SK-N-SH (cell line): ENCODE measurements at regions not wholly inside any gene's neighbourhood (a gene's known extent, or its start where the extent isn't known, plus 50 kb on each side); places are given as distances from the start of the nearest gene placed in this dataset.

Experiments used
- CTCF ChIA-PET: fragments of 300-600, 350-600 bp; formaldehyde crosslinking; extraction: SDS; loops from one replicate; lab custom pipeline; 2021; lab: Yijun Ruan, JAX
- POLR2A ChIA-PET: fragments of 350-600 bp; sonication (Branson Sonifier 250); formaldehyde crosslinking; extraction: SDS; loops from one replicate; lab custom pipeline; 2020; ENCODE audit warnings: antibody characterized with exemption, inconsistent platforms; lab: Yijun Ruan, JAX
- DNase-seq: peaks from one replicate; pipeline ENCODE4 v3.0.0; 2012
- H2AFZ ChIP-seq: fragments of 200-600 bp; sonication (generic); 2 replicates; pipeline ENCODE4 v1.8.1; 2016; ENCODE audit warnings: antibody characterized with exemption, mild to moderate bottlenecking, low read depth
- H3F3A ChIP-seq: fragments of 200-600 bp; sonication (generic); replicated peaks from 2 replicates; pipeline ENCODE3; 2016; ENCODE audit warnings: antibody characterized with exemption, mild to moderate bottlenecking; ENCODE audit not compliant: insufficient read depth
- H3K27ac ChIP-seq, 2 experiments: fragments of 200-500 bp in 1 of 2; fragments of 200-600 bp in 1 of 2; sonication (Bioruptor generic) in 1 of 2; sonication (generic), shearing (Covaris generic) in 1 of 2; 2 replicates each; pipeline versions ENCODE4 v1.5.1 to v1.6.1; 2014 to 2016; ENCODE audit warnings: low read depth in 2 of 2, inconsistent platforms in 1 of 2, low read length in 1 of 2, mild to moderate bottlenecking in 1 of 2, mixed read lengths in 1 of 2
- H3K27me3 ChIP-seq: fragments of 200-600 bp; sonication (generic), shearing (Covaris generic); 2 replicates; pipeline ENCODE4 v1.6.1; 2016; ENCODE audit warnings: mixed run types; ENCODE audit not compliant: insufficient read depth
- H3K36me3 ChIP-seq, 2 experiments: fragments of 200-500 bp in 1 of 2; fragments of 200-600 bp in 1 of 2; sonication (Bioruptor generic) in 1 of 2; sonication (generic) in 1 of 2; replicated peaks in 1 of 2; 2 replicates each; pipeline versions ENCODE3 to v1.5.1; 2014 to 2016; ENCODE audit warnings: low read length in 1 of 2, mild to moderate bottlenecking in 1 of 2; ENCODE audit not compliant: insufficient read depth in 2 of 2, control insufficient read depth in 1 of 2
- H3K4me1 ChIP-seq, 2 experiments: fragments of 200-500 bp in 1 of 2; fragments of 200-600 bp in 1 of 2; sonication (Bioruptor generic) in 1 of 2; sonication (generic), shearing (Covaris generic) in 1 of 2; 2 replicates each; pipeline versions ENCODE4 v1.5.1 to v1.6.1; 2014 to 2016; ENCODE audit warnings: low read depth in 1 of 2, low read length in 1 of 2, mixed run types in 1 of 2; ENCODE audit not compliant: insufficient read depth in 2 of 2, control insufficient read depth in 1 of 2
- H3K4me2 ChIP-seq: fragments of 200-600 bp; sonication (generic), shearing (Covaris generic); 2 replicates; pipeline ENCODE4 v1.6.1; 2017; ENCODE audit warnings: mixed run types
- H3K4me3 ChIP-seq, 2 experiments: fragments of 200-500 bp in 1 of 2; fragments of 200-600 bp in 1 of 2; sonication (Bioruptor generic) in 1 of 2; sonication (generic), shearing (Covaris generic) in 1 of 2; 2 replicates each; pipeline versions ENCODE4 v1.5.1 to v1.8.1; 2014 to 2016; ENCODE audit warnings: low read depth in 2 of 2, inconsistent platforms in 1 of 2, low read length in 1 of 2, mild to moderate bottlenecking in 1 of 2, mixed read lengths in 1 of 2, moderate library complexity in 1 of 2
- H3K79me2 ChIP-seq: fragments of 200-600 bp; sonication (generic); 2 replicates; pipeline ENCODE4 v1.8.1; 2017; ENCODE audit warnings: mild to moderate bottlenecking; ENCODE audit not compliant: insufficient read depth
- H3K9ac ChIP-seq: fragments of 200-600 bp; sonication (generic); 2 replicates; pipeline ENCODE4 v1.6.1; 2017; ENCODE audit warnings: mixed run types
- H3K9me2 ChIP-seq: fragments of 200-600 bp; sonication (generic); 2 replicates; pipeline ENCODE4 v1.6.1; 2017; ENCODE audit warnings: mixed run types
- H3K9me3 ChIP-seq: fragments of 200-600 bp; sonication (generic); 2 replicates; pipeline ENCODE4 v1.6.1; 2017; ENCODE audit warnings: mixed run types, mild to moderate bottlenecking, moderate library complexity
- H4K20me1 ChIP-seq: fragments of 200-600 bp; sonication (generic); 2 replicates; pipeline ENCODE4 v1.6.1; 2017; ENCODE audit warnings: mild to moderate bottlenecking, mixed run types; ENCODE audit not compliant: insufficient read depth
- EP300 ChIP-seq, 2 experiments: IDR thresholded peaks; 2 replicates each; pipeline versions ENCODE4 v1.4.0 to v1.6.1; 2012; ENCODE audit warnings: borderline replicate concordance in 1 of 2, low read depth in 1 of 2, low read length in 1 of 2
- FOSL2 ChIP-seq: IDR thresholded peaks from 2 replicates; pipeline ENCODE4 v1.4.0; 2012; ENCODE audit warnings: low read depth, mild to moderate bottlenecking, moderate library complexity, borderline replicate concordance
- GABPA ChIP-seq: IDR thresholded peaks from 2 replicates; pipeline ENCODE4 v1.4.0; 2012; ENCODE audit warnings: low read depth, mild to moderate bottlenecking
- JUND ChIP-seq: IDR thresholded peaks from 2 replicates; pipeline ENCODE4 v1.4.0; 2012
- POLR2AphosphoS5 ChIP-seq: IDR thresholded peaks from 2 replicates; pipeline ENCODE4 v1.6.1; 2012; ENCODE audit warnings: low read depth, low read length
- RFX5 ChIP-seq: IDR thresholded peaks from 2 replicates; pipeline ENCODE4 v1.6.1; 2012; ENCODE audit warnings: mild to moderate bottlenecking, improper control_type of control experiment, low read length
- SIN3A ChIP-seq: IDR thresholded peaks from 2 replicates; pipeline ENCODE4 v1.6.1; 2012; ENCODE audit warnings: low read depth, mild to moderate bottlenecking, low read length, moderate library complexity, borderline replicate concordance
- TCF12 ChIP-seq: IDR thresholded peaks from 2 replicates; pipeline ENCODE4 v1.4.0; 2012
- WGBS: methylation state at CpG from one replicate; pipeline ENCODE4 v1.1.6; 2017; ENCODE audit warnings: low lambda C conversion rate; 5-methylcytosine and 5-hydroxymethylcytosine counted together
- TF ChIP-seq, protein P1 (sequence below): fragments of 150-350 bp; IDR thresholded peaks from 2 replicates; pipeline ENCODE4 v1.6.1; 2017; ENCODE audit warnings: antibody characterized with exemption, low read length, low read depth, borderline replicate concordance
- TF ChIP-seq, protein P2 (sequence below): IDR thresholded peaks from 2 replicates; pipeline ENCODE4 v1.4.0; 2012; ENCODE audit warnings: low read depth
- TF ChIP-seq, protein P3 (sequence below): IDR thresholded peaks from 2 replicates; pipeline ENCODE4 v1.4.0; 2012; ENCODE audit warnings: low read depth, borderline replicate concordance
- TF ChIP-seq, protein P4 (sequence below): fragments of 200-600 bp; sonication (generic); IDR thresholded peaks from 2 replicates; pipeline ENCODE4 v1.6.1; 2017; ENCODE audit warnings: antibody characterized with exemption, mild to moderate bottlenecking, moderate library complexity

DNA sequence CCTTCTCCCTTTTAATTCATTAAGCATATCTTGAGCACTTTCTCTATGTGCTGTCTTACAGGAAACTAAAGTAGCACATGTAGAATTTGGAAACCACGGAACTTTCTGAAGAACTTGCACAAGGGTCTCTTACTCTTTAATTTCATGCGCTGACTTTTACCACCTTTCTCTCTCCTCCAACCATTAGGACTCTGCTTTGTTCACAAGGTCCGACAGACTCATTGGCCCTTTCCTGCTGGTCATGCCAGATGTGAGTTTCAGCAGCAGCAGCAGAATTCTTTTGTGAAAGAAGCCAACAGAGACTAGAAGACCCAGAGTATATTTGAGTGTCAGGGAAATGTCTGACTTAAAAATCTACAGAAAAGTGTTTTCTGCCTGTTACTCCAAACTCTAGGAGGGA, 207.1 kb downstream of the GUCY2F start:
- Histone ChIP-seq H3K27me3 (no peaks in the 10 kb centered on the region; the same call in 1 of the 2 replicates), H3K36me3 (no peaks in the 10 kb centered on the region), H3K27ac (no peak overlapping the region), H3K9me2 (no peaks in the 10 kb centered on the region), H3K4me1 (no peaks in the 10 kb centered on the region), H3K4me2 (no peak overlapping the region), H3F3A (no peaks in the 10 kb centered on the region), H3K9me3 (no peaks in the 10 kb centered on the region), H2AFZ (no peak overlapping the region), H4K20me1 (no peaks in the 10 kb centered on the region), H3K79me2 (no peaks in the 10 kb centered on the region), H3K4me3 (no peak overlapping the region), H3K9ac (no peak overlapping the region)
- CTCF ChIA-PET = no interaction called here
- DNase-seq = no peak
- WGBS = 4% methylated on average over 3 of the region's 3 CpGs
- no peak for TF ChIP-seq TCF12
- TF ChIP-seq SIN3A = no peak
- TF ChIP-seq FOSL2 = no peak
- no peak for TF ChIP-seq JUND
- no peak for TF ChIP-seq RFX5
- POLR2A ChIA-PET = no interaction called here

DNA sequence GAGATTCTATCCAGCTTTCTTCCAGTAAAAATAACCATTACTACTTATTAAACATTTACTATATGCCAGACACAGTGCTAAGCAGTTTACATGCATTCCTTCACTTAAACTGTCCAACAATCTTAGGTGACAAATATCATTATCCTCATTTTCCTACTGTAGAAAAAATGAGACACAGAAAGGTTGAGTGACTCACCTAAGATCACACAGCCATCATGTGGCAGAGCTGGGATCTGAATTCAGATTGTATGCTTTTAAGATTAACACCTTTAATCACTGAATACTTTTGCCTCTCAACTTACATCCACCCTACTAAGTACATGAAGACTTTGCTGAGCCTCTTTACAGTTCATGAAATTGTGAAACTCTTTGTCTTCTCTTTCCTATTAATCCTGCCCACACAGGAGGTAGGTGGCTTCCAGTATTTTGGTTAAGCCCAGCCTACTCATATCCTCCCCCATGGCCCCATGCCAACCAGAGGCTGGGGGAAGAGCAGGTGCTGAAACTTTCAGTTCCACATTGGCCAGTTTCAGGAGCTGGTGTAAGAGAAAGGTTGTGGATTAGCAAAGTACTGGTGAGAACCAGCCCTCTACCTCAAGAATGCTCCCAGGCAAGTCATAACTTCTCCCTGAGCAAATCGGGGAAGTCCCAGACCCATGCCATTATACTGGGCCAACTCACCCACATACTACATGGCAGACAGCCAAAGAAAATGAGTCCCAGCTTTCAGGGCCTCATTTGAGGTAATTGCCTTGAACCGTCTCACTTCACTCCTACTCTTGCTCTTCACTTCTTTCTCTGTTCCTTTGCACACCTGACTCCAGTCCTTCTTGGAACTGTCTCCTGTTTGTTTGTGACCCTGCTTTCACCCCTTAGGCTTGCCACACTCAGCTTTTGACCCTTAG, 211.1 kb downstream of the GUCY2F start:
- no peaks in the 10 kb centered on the region for H3K4me1 ChIP-seq
- H3K4me2 ChIP-seq = no peak overlapping the region
- H3K9me3 ChIP-seq = no peaks in the 10 kb centered on the region
- WGBS = 0% methylated on average over 2 of the region's 2 CpGs
- H3K27me3 ChIP-seq = no peaks in the 10 kb centered on the region; the same call in 1 of the 2 replicates
- no peaks in the 10 kb centered on the region for H4K20me1 ChIP-seq
- H3K27ac ChIP-seq = no peak overlapping the region
- no peaks in the 10 kb centered on the region for H3F3A ChIP-seq
- H3K9me2 ChIP-seq = no peaks in the 10 kb centered on the region
- no peak overlapping the region for H3K4me3 ChIP-seq
- no peak overlapping the region for H2AFZ ChIP-seq
- no peaks in the 10 kb centered on the region for H3K36me3 ChIP-seq
- no peak overlapping the region for H3K9ac ChIP-seq
- DNase-seq = no peak
- ChIA-PET CTCF (no interaction called here), POLR2A (no interaction called here)
- TF ChIP-seq TCF12 (no peak), EP300 (IDR thresholded peaks at IDR 0.05; ENCODE audit: borderline replicate concordance in 1 of 2, low read depth in 1 of 2, low read length in 1 of 2) (no peak), POLR2AphosphoS5 (no peak), GABPA (no peak), FOSL2 (no peak)
- TF ChIP-seq, protein P1, sequence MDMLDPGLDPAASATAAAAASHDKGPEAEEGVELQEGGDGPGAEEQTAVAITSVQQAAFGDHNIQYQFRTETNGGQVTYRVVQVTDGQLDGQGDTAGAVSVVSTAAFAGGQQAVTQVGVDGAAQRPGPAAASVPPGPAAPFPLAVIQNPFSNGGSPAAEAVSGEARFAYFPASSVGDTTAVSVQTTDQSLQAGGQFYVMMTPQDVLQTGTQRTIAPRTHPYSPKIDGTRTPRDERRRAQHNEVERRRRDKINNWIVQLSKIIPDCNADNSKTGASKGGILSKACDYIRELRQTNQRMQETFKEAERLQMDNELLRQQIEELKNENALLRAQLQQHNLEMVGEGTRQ = no peak
- TF ChIP-seq, protein P2, sequence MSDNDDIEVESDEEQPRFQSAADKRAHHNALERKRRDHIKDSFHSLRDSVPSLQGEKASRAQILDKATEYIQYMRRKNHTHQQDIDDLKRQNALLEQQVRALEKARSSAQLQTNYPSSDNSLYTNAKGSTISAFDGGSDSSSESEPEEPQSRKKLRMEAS = no peak
- TF ChIP-seq, protein P3, sequence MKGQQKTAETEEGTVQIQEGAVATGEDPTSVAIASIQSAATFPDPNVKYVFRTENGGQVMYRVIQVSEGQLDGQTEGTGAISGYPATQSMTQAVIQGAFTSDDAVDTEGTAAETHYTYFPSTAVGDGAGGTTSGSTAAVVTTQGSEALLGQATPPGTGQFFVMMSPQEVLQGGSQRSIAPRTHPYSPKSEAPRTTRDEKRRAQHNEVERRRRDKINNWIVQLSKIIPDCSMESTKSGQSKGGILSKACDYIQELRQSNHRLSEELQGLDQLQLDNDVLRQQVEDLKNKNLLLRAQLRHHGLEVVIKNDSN = no peak
- TF ChIP-seq, protein P4, sequence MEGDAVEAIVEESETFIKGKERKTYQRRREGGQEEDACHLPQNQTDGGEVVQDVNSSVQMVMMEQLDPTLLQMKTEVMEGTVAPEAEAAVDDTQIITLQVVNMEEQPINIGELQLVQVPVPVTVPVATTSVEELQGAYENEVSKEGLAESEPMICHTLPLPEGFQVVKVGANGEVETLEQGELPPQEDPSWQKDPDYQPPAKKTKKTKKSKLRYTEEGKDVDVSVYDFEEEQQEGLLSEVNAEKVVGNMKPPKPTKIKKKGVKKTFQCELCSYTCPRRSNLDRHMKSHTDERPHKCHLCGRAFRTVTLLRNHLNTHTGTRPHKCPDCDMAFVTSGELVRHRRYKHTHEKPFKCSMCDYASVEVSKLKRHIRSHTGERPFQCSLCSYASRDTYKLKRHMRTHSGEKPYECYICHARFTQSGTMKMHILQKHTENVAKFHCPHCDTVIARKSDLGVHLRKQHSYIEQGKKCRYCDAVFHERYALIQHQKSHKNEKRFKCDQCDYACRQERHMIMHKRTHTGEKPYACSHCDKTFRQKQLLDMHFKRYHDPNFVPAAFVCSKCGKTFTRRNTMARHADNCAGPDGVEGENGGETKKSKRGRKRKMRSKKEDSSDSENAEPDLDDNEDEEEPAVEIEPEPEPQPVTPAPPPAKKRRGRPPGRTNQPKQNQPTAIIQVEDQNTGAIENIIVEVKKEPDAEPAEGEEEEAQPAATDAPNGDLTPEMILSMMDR = no peak
- no peaks in the 10 kb centered on the region for H3K79me2 ChIP-seq
